DOHH2 (cell line): ENCODE measurements at regions not wholly inside any gene's neighbourhood (a gene's known extent, or its start where the extent isn't known, plus 50 kb on each side); places are given as distances from the start of the nearest gene placed in this dataset.

Experiments used
- H3F3A ChIP-seq: fragments of 200-600 bp; sonication (generic), shearing (Covaris generic); 2 replicates; pipeline ENCODE4 v1.6.0; 2016; ENCODE audit warnings: antibody characterized with exemption, mild to moderate bottlenecking; ENCODE audit not compliant: control insufficient read depth, insufficient read depth
- H3K27ac ChIP-seq: fragments of 200-600 bp; sonication (generic); 2 replicates; pipeline ENCODE4 v1.5.1; 2014; ENCODE audit warnings: low read depth, mild to moderate bottlenecking, low read length, moderate library complexity
- H3K27me3 ChIP-seq: fragments of 200-600 bp; sonication (generic); 2 replicates; pipeline ENCODE4 v1.6.1; 2014; ENCODE audit warnings: mild to moderate bottlenecking, low read length, mixed read lengths; ENCODE audit not compliant: control insufficient read depth
- H3K36me3 ChIP-seq: fragments of 200-600 bp; sonication (generic); 2 replicates; pipeline ENCODE4 v1.6.1; 2014; ENCODE audit warnings: mild to moderate bottlenecking, low read length, moderate library complexity, mixed read lengths; ENCODE audit not compliant: control insufficient read depth
- H3K4me1 ChIP-seq: fragments of 200-600 bp; sonication (generic); 2 replicates; pipeline ENCODE4 v1.6.1; 2014; ENCODE audit warnings: mild to moderate bottlenecking, low read length, mixed read lengths; ENCODE audit not compliant: control insufficient read depth
- H3K4me2 ChIP-seq: fragments of 200-600 bp; sonication (generic); 2 replicates; pipeline ENCODE4 v1.6.0; 2014; ENCODE audit warnings: mild to moderate bottlenecking, low read length, moderate library complexity
- H3K4me3 ChIP-seq: fragments of 200-600 bp; sonication (generic); 2 replicates; pipeline ENCODE4 v1.5.1; 2014; ENCODE audit warnings: mild to moderate bottlenecking, low read length, mixed read lengths
- H3K79me2 ChIP-seq: fragments of 200-600 bp; sonication (generic); 2 replicates; pipeline ENCODE4 v1.6.1; 2014; ENCODE audit warnings: mild to moderate bottlenecking, low read length, mixed read lengths; ENCODE audit not compliant: control insufficient read depth
- H3K9me2 ChIP-seq: fragments of 200-600 bp; sonication (generic); replicated peaks from 2 replicates; pipeline ENCODE4 v1.6.1; 2014; ENCODE audit warnings: mild to moderate bottlenecking, low read length, mixed read lengths; ENCODE audit not compliant: control insufficient read depth
- H3K9me3 ChIP-seq: fragments of 200-600 bp; sonication (generic); 2 replicates; pipeline ENCODE4 v1.6.1; 2014; ENCODE audit warnings: antibody characterized with exemption, low read length, mixed read lengths; ENCODE audit not compliant: control insufficient read depth, insufficient read depth
- H4K20me1 ChIP-seq: fragments of 200-600 bp; sonication (generic); 2 replicates; pipeline ENCODE4 v1.6.0; 2014; ENCODE audit warnings: low read depth, mild to moderate bottlenecking, antibody characterized with exemption, low read length, moderate library complexity; ENCODE audit not compliant: control insufficient read depth, insufficient read depth
- CTCF ChIP-seq: fragments of 200-600 bp; sonication (generic); IDR thresholded peaks from one replicate; pipeline ENCODE4 v1.5.1; 2014; ENCODE audit warnings: antibody characterized with exemption, mild to moderate bottlenecking, low read depth, low read length; ENCODE audit not compliant: poor library complexity, severe bottlenecking
- EZH2phosphoT487 ChIP-seq: fragments of 200-600 bp; sonication (generic); IDR thresholded peaks from 2 replicates; pipeline ENCODE4 v1.6.1; 2017; ENCODE audit warnings: borderline replicate concordance, mild to moderate bottlenecking, antibody characterized with exemption, low read length, moderate library complexity, mixed read lengths

- Histone ChIP-seq H3K27me3 (no peaks in the 10 kb centered on the region), H4K20me1 (no peaks in the 10 kb centered on the region), H3K9me3 (no peaks in the 10 kb centered on the region), H3K4me2 (no peak overlapping the region), H3K4me1 (no peaks in the 10 kb centered on the region), H3K36me3 (no peaks in the 10 kb centered on the region), H3K27ac (no peak overlapping the region), H3K79me2 (no peaks in the 10 kb centered on the region), H3K4me3 (no peak overlapping the region), H3K9me2 (no peaks in the 10 kb centered on the region), H3F3A (no peaks in the 10 kb centered on the region)
- TF ChIP-seq CTCF (no peak), EZH2phosphoT487 (no peak)
These were observed 262.1 kb upstream of the FBXO33 start for GRCh38 chr14:39694341-39694740.

- Histone ChIP-seq H4K20me1 (no peaks in the 10 kb centered on the region), H3K9me3 (no peaks in the 10 kb centered on the region; the same call in 1 of the 2 replicates), H3K79me2 (no peaks in the 10 kb centered on the region), H3K4me2 (no peak overlapping the region), H3F3A (no peaks in the 10 kb centered on the region), H3K4me1 (no peaks in the 10 kb centered on the region), H3K36me3 (no peaks in the 10 kb centered on the region), H3K27ac (no peak overlapping the region), H3K9me2 (no peaks in the 10 kb centered on the region), H3K4me3 (no peak overlapping the region), H3K27me3 (no peaks in the 10 kb centered on the region)
- TF ChIP-seq CTCF, result no peak
- no peak for TF ChIP-seq EZH2phosphoT487
These were observed 251.5 kb upstream of the FBXO33 start for GRCh38 chr14:39683691-39684260.

GRCh38 chr14:39682582-39682981 is 250.3 kb upstream of the FBXO33 start:
- H3K4me2 ChIP-seq, result no peak overlapping the region
- no peak overlapping the region for H3K4me3 ChIP-seq
- no peak for TF ChIP-seq EZH2phosphoT487
- TF ChIP-seq CTCF, result no peak
- no peaks in the 10 kb centered on the region for H3K36me3 ChIP-seq
- H3K27me3 ChIP-seq, result no peaks in the 10 kb centered on the region
- no peaks in the 10 kb centered on the region for H3K9me2 ChIP-seq
- H4K20me1 ChIP-seq, result no peaks in the 10 kb centered on the region
- H3K79me2 ChIP-seq, result no peaks in the 10 kb centered on the region
- H3K27ac ChIP-seq, result no peak overlapping the region
- H3F3A ChIP-seq, result no peaks in the 10 kb centered on the region
- H3K9me3 ChIP-seq, result no peaks in the 10 kb centered on the region; the same call in 1 of the 2 replicates
- no peaks in the 10 kb centered on the region for H3K4me1 ChIP-seq
